GM19467 (cell line): ENCODE measurements at regions not wholly inside any gene's neighbourhood (a gene's known extent, or its start where the extent isn't known, plus 50 kb on each side); places are given as distances from the start of the nearest gene placed in this dataset.
A peak's percentile ranks its signal among the peaks of the same experiment; 100 is the strongest.
"Not testable (repeated sequence)": the region's sequence is repeated elsewhere in the genome, so short reads cannot be mapped to it uniquely, and the experiment has no call there.

Source experiments
- ATAC-seq: cut with Tn5 transposase; IDR thresholded peaks from one replicate; pipeline ENCODE4 v1.9.1; 2021; ENCODE audit warnings: mild to moderate bottlenecking, moderate library complexity; ENCODE audit not compliant: unreplicated experiment

GRCh38 chr5:144742361-144742760 lies 571.7 kb downstream of the KCTD16 start:
- no peak for ATAC-seq

DNA sequence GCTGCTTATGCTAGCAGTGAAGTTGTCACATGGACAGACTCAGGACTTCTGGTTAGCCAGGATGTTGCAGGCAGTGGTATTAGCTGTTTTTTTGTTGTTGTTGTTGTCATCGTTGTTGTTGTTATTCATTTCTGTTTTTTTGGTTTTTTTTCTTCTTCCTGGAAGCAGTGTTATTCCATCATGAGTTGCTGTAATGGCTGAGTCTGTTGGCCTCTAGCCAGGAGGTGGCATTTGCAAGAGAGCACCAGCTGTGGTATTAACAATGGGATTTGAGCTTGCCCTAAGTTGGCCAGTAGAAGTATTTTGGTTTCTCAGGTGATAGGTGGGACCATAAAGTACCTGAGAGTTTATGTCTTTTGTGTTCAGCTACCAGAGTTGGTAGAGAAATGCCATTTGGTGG lies 561.1 kb downstream of the KCTD16 start:
- no peak for ATAC-seq

GRCh38 chr5:144712090-144712489 lies 541.4 kb downstream of the KCTD16 start:
- ATAC-seq, result peak; percentile 82

DNA sequence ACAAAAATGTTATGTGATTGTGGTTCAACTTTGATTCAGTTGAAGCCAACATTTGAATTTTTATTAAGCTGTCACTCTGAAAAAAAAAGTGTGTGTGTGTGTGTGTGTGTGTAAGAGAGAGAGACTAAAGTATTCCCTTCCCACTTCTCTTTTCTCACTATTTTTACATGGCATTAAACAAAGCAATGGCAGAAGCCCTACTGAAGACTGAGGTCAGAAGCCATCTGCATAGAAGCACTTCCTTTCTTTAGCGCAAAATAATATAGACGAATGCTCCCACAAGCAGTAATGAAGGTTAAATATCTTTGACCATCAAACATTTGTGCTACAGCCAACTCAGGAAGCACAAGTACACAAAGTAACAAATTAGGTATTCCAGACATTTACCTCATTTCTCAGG lies 540.5 kb downstream of the KCTD16 start:
- ATAC-seq, result no peak

GRCh38 chr5:144710637-144711036 lies 540.0 kb downstream of the KCTD16 start:
- peak; percentile 57 for ATAC-seq

DNA sequence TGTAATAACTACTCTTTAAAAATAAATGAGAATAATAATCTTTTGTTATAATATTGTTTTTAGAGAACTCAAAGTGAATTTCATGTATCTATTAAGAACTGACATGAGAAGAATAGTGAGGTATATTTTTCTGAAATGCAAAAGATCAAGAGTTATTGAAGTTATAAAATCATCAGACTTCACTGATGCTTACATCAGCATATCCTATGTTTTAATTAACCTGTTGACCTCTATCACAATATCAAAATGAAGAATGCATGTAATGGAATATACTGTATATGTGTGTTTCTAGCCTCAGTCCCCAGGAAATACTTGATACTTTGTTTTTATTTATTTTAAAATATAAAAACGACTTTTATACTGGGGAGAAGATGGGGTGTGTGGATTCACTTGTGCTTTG lies 533.1 kb downstream of the KCTD16 start:
- ATAC-seq, result no peak

GRCh38 chr5:144698484-144698883 lies 527.8 kb downstream of the KCTD16 start:
- no peak for ATAC-seq

- no peak for ATAC-seq
Measured at GRCh38 chr5:144697847-144698262, 527.2 kb downstream of the KCTD16 start.

DNA sequence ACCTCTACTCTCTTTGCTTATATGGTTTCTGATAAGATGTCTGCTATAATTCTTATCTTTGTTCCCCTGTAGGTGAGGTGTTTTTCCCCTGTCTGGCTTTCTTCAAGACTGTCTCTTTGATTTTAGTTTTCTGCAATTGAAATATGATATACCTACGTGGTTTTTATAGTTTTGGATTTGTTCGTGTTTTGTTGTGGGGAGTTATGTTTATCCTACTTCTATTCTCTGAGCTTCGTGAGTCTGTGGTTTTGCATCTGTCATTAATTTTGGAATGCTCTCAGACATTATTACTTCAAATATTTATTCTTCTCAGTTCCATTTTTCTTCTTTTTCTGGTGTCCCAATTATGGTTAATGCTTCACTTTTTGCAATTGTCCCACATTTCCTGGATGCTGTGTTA lies 521.3 kb downstream of the KCTD16 start:
- ATAC-seq, result no peak

DNA sequence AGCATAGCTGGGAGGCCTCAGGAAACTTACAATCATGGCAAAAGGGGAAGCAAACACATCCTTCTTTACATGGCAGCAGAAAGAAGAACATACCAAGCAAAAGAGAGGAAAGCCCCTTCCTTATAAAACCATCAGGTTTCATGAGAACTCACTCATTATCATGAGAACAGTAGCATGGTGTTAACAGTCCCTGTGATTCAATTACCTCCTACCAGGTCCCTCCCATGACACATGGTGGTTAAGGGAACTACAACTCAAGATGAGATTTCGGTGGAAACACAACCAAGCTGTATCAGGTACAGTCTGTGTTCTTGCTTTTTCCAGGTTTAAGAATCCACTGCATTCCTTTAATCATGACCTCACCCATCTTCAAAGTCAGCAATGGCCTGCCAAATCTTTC lies 514.2 kb downstream of the KCTD16 start:
- ATAC-seq, result no peak

- no peak for ATAC-seq
Measured at GRCh38 chr5:144680711-144681110, 510.0 kb downstream of the KCTD16 start.

- ATAC-seq, result no peak
Measured at GRCh38 chr5:144671066-144671465, 500.4 kb downstream of the KCTD16 start.

DNA sequence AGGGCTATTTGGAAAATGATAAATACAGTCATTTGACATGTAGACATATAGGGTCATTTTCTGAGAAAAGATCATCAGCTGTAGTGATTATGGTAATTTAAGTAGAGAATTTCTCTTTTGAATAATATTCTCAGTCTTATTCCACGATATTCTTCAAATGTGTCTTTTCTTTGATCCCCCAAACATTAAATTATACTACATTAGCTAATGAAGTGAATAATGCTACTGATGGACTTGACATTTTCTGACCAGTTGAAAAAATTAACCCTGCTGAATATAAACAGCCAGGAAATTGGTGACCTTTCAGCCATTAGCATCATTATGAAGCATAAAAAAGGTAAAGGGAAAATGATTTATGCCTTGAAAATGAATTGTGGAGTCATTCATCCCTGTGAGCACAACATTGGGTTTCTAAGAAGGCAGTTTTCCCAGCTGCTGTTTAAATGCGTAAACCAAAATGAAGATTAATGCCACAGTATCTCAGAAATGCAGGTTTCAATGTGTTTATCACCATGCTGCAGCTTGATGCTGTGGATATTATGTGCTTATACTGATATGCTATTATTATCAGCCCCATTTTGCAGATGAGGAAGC lies 489.1 kb downstream of the KCTD16 start:
- ATAC-seq, result no peak

DNA sequence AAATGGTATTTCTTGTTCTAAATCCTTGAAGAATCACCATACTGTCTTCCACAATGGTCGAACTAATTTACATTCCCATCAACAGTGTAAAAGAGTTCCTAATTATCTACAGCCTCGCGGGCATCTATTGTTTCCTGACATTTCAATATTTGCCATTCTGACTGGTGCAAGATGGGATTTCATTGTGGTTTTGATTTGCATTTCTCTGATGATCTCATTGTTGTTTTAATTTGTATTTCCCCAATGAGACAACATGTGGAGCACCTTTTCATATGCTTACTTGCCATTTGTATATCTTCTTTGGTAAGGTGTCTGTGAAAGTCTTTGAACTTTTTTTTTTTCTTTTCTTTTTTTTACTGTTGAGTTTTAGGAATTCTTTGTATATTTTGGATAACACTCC lies 473.6 kb downstream of the KCTD16 start:
- ATAC-seq, result no peak

DNA sequence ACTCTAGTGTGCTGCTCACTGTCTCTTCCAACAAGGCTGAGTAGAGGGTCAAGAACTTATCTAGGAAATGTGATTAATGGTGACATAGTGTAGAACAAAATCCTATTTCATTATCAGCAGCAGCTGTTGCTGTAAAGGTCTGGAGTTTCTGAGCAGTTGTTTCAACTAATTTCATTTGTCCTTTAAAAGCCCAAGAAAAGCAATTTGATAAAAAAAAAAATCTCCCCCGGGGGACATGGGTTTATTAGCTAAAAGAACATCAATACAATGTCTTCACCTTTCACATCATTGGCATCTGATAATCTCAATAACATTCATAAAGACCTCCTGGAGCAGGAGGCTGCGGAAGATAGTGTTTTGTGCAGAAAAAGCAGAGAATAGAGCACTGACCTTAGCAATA lies 468.1 kb downstream of the KCTD16 start:
- ATAC-seq, result no peak

GRCh38 chr5:144634138-144634537 lies 463.5 kb downstream of the KCTD16 start:
- ATAC-seq, result no peak

DNA sequence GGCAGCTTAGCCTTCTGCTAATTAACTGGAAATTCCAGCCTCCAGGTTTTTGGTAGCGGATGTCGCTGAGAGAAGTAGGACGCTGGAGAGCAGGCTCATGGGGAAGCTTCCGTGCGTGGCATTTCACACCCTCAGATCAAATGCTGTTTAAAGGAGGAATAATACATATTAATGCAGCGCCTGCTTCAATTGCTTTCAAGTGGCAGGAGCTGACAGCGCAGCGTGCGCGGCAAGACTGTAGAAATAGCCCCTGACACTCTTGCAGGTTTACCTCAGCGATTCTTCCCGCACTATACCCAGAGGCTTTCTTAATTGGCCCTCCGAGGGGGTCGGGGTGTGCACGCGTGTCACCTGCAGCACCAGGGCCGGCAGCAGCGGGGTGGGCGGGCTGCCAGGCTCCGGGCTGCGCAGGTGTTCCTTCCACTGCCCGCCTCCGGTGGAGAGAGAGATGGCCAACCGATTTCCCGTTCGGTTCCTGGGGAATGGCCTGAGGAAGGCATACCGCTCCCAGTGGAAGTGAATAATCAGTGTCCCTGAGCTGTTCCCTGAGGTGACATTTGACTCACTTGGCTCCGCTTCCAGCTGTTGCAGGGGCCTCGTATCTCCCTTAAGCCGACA lies 427.9 kb downstream of the KCTD16 start:
- ATAC-seq, result no peak

GRCh38 chr5:144596517-144596916 lies 425.8 kb downstream of the KCTD16 start:
- no peak for ATAC-seq

- no peak for ATAC-seq
Measured at GRCh38 chr5:144594919-144595318, 424.2 kb downstream of the KCTD16 start.

DNA sequence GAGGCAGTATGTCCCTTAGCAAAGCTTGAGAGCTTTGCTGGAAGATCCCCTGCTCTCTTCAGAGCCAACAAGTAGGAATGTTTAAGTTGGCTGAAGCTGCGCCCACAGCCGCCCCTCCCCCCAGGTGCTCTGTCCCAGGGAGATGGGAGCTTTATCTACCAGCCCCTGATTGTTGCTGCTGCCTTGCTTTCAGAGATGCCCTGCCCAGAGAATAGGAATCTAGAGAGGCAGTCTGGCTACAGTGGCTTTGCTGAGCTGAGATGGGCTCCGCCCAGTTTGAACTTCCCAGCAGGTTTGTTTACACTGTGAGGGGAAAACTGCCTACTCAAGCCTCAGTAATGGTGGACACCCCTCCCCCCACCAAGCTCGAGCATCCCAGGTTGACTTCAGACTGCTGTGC lies 423.6 kb downstream of the KCTD16 start:
- not testable (repeated sequence) for ATAC-seq

DNA sequence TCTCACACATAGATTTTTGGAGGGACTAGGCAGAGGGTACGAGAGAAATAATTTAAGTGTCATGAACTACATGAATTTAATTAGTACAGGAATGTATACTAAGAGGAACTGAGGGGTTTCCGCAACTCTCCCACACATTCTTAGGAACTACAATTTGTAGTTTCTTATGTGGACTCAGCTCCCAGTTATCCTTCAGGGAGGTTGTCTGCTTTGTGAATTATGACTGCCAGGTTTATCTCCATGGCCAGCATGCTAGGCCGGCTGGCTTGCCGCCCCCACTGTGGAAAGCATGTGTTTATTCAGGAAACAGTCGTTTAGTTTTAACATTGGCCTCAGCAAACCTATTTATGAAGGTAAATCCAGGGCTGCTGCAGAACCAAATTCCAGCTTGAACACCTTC lies 415.0 kb downstream of the KCTD16 start:
- ATAC-seq, result no peak

DNA sequence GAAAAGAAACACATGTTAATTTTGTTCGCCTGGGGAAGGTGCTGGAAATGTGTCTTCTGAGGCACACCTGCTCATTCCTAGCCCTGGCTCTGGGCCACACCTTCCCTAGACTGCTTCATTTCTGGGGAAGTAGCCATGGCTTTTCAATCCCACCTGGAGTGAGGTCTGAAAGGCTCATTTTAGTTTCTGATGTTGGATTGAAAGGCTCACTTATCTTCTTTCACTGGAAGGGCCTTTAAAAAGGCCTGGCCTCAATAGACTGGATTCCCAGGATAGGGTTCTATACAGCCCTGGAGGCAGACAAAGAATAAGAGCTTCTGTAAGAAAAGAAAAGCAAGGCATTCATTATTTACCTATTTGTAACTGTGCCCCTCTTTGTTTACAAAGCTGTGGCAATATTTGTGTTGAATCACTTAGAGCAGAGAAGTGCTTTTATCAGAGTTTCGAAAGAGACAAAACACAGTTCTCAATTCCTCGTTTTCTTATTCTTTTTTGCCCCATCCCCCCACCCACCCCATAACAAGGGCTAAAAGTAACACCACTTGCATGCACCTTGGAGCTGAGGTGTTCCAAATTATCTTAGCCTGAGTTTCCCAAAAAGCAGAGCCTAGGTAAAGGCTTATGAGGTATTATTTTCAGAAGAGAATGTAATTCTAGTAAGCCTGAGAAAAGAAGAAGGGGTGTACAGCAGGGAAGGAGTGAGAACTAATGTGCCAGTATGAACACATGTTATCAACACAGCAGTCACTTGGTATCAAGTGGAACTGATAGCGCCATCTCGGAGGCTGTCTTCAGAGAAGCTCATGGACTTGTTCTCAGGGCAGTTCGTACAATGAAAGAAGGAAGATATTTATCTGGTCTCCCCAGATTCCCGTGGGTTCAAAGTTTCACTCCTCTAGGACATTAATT lies 413.1 kb downstream of the KCTD16 start:
- ATAC-seq, result no peak
